Gastroesophageal sphincter (tissue), 4 donors: ENCODE measurements at regions not wholly inside any gene's neighbourhood (a gene's known extent, or its start where the extent isn't known, plus 50 kb on each side); places are given as distances from the start of the nearest gene placed in this dataset.

Experiments
- ATAC-seq: fragments of 150-250 bp; one replicate; pipeline ENCODE4 v1.9.1; 2016; ENCODE audit warnings: mild to moderate bottlenecking, moderate library complexity
- H3K27ac ChIP-seq, 4 donors: fragments of 200-600 bp; sonication (generic) in 3 of 4; 1 replicate in 3 of 4; 2 replicates in 1 of 4; pipeline ENCODE4 v1.5.1; 2016 to 2019
- H3K27me3 ChIP-seq: fragments of 200-600 bp; sonication (generic); one replicate; pipeline ENCODE4 v1.5.1; 2019
- H3K36me3 ChIP-seq, 2 donors: fragments of 200-600 bp; sonication (generic); one replicate each; pipeline ENCODE4 v1.5.1; 2019; ENCODE audit warnings: control low read depth in 1 of 2
- H3K4me1 ChIP-seq, 3 donors: fragments of 200-600 bp; sonication (generic); 1 replicate in 2 of 3; 2 replicates in 1 of 3; pipeline ENCODE4 v1.5.1; 2016 to 2019; ENCODE audit warnings: control low read depth in 2 of 3
- H3K4me3 ChIP-seq, 2 donors: fragments of 200-600 bp; sonication (generic); one replicate each; pipeline ENCODE4 v1.5.1; 2019; ENCODE audit warnings: mild to moderate bottlenecking in 1 of 2, moderate library complexity in 1 of 2
- H3K9me3 ChIP-seq, 3 donors: fragments of 200-600 bp; sonication (generic); one replicate each; pipeline ENCODE4 v1.5.1; 2017 to 2019; ENCODE audit warnings: control low read depth in 2 of 3
- EP300 ChIP-seq: sonication (generic); formaldehyde crosslinking; IDR thresholded peaks from one replicate; pipeline ENCODE4 v1.6.1; 2017; ENCODE audit warnings: antibody characterized with exemption, mild to moderate bottlenecking
- POLR2A ChIP-seq, 2 donors: fragments of 450-650 bp; IDR thresholded peaks; one replicate each; pipeline ENCODE4 v1.6.1; 2017; ENCODE audit warnings: antibody characterized with exemption in 2 of 2, mild to moderate bottlenecking in 2 of 2, moderate library complexity in 1 of 2
- POLR2AphosphoS5 ChIP-seq: sonication (generic); formaldehyde crosslinking; IDR thresholded peaks from one replicate; pipeline ENCODE4 v1.6.1; 2017; ENCODE audit warnings: antibody characterized with exemption
- WGBS, 2 donors: methylation state at CpG; one replicate each; pipeline ENCODE4 v1.1.5; 2018; ENCODE audit warnings: low coverage in 1 of 2; 5-methylcytosine and 5-hydroxymethylcytosine counted together
- TF ChIP-seq, protein P1 (sequence below), 4 experiments: fragments of 200-600 bp in 2 of 4; fragments of 450-650 bp in 2 of 4; sonication (generic) in 1 of 4; IDR thresholded peaks; one replicate each; pipeline ENCODE4 v1.5.1; 2017 to 2019; ENCODE audit warnings: antibody characterized with exemption in 4 of 4, mild to moderate bottlenecking in 2 of 4, moderate library complexity in 2 of 4

DNA sequence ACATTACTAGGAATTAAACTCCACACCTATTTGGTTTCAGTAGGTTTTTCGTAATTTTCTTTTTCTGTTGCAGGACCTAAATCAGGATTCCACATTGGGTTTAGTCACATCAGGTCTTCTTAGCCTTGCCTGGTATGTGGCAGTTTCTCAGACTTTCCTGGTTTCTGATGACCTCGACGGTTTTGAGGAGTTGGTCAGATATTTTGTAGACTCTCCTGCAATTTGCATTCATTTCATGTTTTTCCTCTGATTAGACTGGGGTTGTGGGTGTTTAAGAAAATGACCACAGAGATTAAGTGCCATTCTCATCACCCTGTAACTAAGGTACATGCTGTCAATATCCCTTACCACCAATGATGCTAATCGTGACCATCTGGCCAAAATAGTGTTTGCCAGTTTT, 97.3 kb upstream of the ST6GAL2 start:
- Histone ChIP-seq H3K36me3 (no peaks in the 10 kb centered on the region), H3K4me1 (no peaks in the 10 kb centered on the region), H3K9me3 (no peaks in the 10 kb centered on the region), H3K27ac (no peak overlapping the region), H3K27me3 (no peaks in the 10 kb centered on the region), H3K4me3 (no peak overlapping the region)
- no peak for ATAC-seq
- TF ChIP-seq EP300 = no peak
- TF ChIP-seq POLR2A (IDR thresholded peaks at IDR 0.05) = no peak
- TF ChIP-seq, protein P1, sequence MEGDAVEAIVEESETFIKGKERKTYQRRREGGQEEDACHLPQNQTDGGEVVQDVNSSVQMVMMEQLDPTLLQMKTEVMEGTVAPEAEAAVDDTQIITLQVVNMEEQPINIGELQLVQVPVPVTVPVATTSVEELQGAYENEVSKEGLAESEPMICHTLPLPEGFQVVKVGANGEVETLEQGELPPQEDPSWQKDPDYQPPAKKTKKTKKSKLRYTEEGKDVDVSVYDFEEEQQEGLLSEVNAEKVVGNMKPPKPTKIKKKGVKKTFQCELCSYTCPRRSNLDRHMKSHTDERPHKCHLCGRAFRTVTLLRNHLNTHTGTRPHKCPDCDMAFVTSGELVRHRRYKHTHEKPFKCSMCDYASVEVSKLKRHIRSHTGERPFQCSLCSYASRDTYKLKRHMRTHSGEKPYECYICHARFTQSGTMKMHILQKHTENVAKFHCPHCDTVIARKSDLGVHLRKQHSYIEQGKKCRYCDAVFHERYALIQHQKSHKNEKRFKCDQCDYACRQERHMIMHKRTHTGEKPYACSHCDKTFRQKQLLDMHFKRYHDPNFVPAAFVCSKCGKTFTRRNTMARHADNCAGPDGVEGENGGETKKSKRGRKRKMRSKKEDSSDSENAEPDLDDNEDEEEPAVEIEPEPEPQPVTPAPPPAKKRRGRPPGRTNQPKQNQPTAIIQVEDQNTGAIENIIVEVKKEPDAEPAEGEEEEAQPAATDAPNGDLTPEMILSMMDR (IDR thresholded peaks at IDR 0.05) = no peak
- TF ChIP-seq POLR2AphosphoS5 = no peak
- WGBS, 2 donors = 94 to 97% methylated on average over 4 of the region's 4 CpGs

DNA sequence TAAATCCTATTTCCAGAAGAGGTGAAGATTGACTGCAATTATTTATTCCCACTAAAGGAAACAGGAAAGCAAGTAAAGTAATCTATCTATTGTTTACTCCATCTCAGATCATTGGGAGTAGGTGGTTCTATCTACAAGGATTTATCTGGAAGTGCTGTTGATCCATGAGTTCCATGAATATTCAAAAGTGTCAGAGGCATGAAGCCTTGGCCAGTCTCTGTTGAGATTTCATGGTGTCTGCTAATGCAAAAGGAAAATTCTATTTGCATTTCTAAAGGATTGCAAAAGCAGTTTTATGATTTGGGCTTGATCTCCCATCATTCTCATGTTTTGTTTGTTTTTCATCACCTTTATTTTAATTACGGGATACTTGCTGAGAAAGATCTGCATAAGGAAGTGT, 102.4 kb upstream of the ST6GAL2 start:
- H3K27me3 ChIP-seq = no peaks in the 10 kb centered on the region
- ATAC-seq = no peak
- TF ChIP-seq POLR2AphosphoS5 (no peak), EP300 (no peak), POLR2A (IDR thresholded peaks at IDR 0.05) (no peak)
- TF ChIP-seq, protein P1 (IDR thresholded peaks at IDR 0.05) = no peak

DNA sequence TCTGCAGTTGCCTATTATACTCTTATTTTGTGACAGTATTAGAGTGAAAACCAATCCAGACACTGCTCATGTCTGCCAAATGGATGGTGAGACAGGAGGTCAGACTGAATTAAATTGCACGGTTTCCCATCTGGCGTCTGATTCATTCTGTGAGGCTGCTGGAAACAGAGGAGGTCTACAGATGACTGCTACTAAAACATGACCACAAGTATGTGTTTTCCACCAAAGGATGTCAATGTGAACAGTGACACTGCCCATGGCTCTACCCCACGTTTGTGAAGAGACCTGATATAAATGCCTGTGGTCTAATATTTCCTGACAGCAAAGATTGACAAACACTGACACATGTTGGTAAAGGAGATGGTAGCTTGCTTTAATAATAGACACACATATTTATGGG, 104.3 kb upstream of the ST6GAL2 start:
- TF ChIP-seq POLR2A (IDR thresholded peaks at IDR 0.05) (no peak), POLR2AphosphoS5 (no peak)
- 52 to 79% methylated on average over 2 to 3 of the region's 3 CpGs for WGBS, 2 donors
- no peak for ATAC-seq
- Histone ChIP-seq H3K9me3 (no peaks in the 10 kb centered on the region), H3K4me3 (no peak overlapping the region), H3K4me1 (peaks cover 0 to 1% (median 0%) of the 10 kb centered on the region in 3 donors), H3K36me3 (no peaks in the 10 kb centered on the region), H3K27ac (no peak overlapping the region), H3K27me3 (no peaks in the 10 kb centered on the region)

More for the DNA sequence above, 102.4 kb upstream of the ST6GAL2 start:
- Histone ChIP-seq H3K4me3 (no peak overlapping the region), H3K9me3 (no peaks in the 10 kb centered on the region), H3K4me1 (no peaks in the 10 kb centered on the region), H3K27ac (no peak overlapping the region), H3K36me3 (no peaks in the 10 kb centered on the region)
- 50 to 57% methylated on average over 1 of the region's 1 CpG for WGBS, 2 donors

DNA sequence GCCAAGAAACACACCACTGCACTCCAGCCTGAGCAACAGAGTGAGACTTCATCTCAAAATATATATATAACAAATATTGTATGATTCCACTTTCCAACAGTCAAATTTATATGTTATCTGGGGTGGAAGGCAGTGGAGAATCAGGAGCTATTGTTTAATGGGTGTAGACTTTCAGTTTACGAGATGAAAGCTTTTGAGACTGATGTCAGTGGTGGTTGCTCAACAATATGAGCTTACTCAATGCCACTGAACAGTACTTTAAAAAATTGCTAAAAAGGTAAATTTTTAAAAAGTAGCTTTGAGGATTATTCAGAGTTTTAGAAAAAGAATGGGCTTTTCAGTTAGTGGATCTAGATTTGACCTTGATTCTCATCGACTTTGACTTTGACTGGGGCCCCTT, 105.9 kb upstream of the ST6GAL2 start:
- Histone ChIP-seq H3K36me3 (no peaks in the 10 kb centered on the region), H3K9me3 (no peaks in the 10 kb centered on the region), H3K27ac (no peak overlapping the region), H3K4me1 (peaks cover 0 to 17% (median 2%) of the 10 kb centered on the region in 3 donors), H3K27me3 (no peaks in the 10 kb centered on the region), H3K4me3 (no peak overlapping the region)
- no peak for ATAC-seq
- TF ChIP-seq POLR2AphosphoS5 (no peak), POLR2A (IDR thresholded peaks at IDR 0.05) (no peak), EP300 (no peak)
- TF ChIP-seq, protein P1 (IDR thresholded peaks at IDR 0.05) = no peak
- 93 to 100% methylated on average over 2 of the region's 2 CpGs for WGBS, 2 donors

DNA sequence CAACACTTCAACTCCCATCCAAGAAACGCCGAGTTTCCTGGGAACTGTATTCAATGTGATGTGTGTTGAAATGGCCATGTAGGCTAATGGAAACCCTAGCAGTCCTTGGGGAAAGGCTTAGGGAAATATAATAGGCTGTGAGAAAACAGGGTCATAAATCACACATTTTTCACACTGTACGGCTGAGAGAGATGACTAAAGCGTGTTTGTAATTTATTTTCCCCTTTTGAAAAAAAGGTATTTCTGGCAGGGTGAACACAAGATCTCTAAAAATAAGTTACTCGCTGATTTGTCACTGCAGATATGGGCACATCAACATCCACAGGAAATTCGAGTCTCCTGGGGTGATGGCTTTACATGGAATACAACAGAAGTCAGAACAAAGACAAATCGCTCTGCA, 109.6 kb upstream of the ST6GAL2 start:
- ATAC-seq = peak; percentile 47
- 13 to 16% methylated on average over 4 to 6 of the region's 7 CpGs for WGBS, 2 donors
- no peaks in the 10 kb centered on the region for H3K27me3 ChIP-seq
- H3K4me1 ChIP-seq = peaks cover 0 to 17% (median 2%) of the 10 kb centered on the region in 3 donors
- no peaks in the 10 kb centered on the region for H3K9me3 ChIP-seq
- H3K4me3 ChIP-seq = no peak overlapping the region
- peak overlapping the region in 1 of 4 donors; percentile 52 for H3K27ac ChIP-seq
- TF ChIP-seq POLR2AphosphoS5 (no peak), EP300 (no peak), POLR2A (IDR thresholded peaks at IDR 0.05) (no peak)
- TF ChIP-seq, protein P1 (IDR thresholded peaks at IDR 0.05) = no peak
- H3K36me3 ChIP-seq = no peaks in the 10 kb centered on the region
